Nephron (organoid): ENCODE measurements at regions not wholly inside any gene's neighbourhood (a gene's known extent, or its start where the extent isn't known, plus 50 kb on each side); places are given as distances from the start of the nearest gene placed in this dataset.

Experiments used
- H3K27ac Mint-ChIP-seq, 3 experiments: 2 replicates each; pipeline ENCODE4 v1.8.0; 2020; ENCODE audit warnings: mixed read lengths in 3 of 3, mild to moderate bottlenecking in 2 of 3, moderate library complexity in 1 of 3
- H3K27me3 Mint-ChIP-seq: 2 replicates; pipeline ENCODE4 v1.8.0; 2021; ENCODE audit warnings: low read depth, mild to moderate bottlenecking, moderate library complexity, mixed read lengths
- H3K36me3 Mint-ChIP-seq: 2 replicates; pipeline ENCODE4 v1.8.0; 2020; ENCODE audit warnings: low read depth, mixed read lengths
- H3K4me1 Mint-ChIP-seq: 2 replicates; pipeline ENCODE4 v1.8.0; 2020; ENCODE audit warnings: mixed read lengths
- H3K4me3 Mint-ChIP-seq, 3 experiments: 2 replicates each; pipeline ENCODE4 v1.8.0; 2020; ENCODE audit warnings: mild to moderate bottlenecking in 3 of 3, mixed read lengths in 3 of 3, moderate library complexity in 2 of 3
- H3K9me3 Mint-ChIP-seq: 2 replicates; pipeline ENCODE4 v1.8.0; 2020; ENCODE audit warnings: mixed read lengths
- CTCF ChIP-seq, 3 experiments: fragments of 200-600 bp; sonication (generic); IDR thresholded peaks; one replicate each; pipeline ENCODE4 v1.5.0; 2021; ENCODE audit warnings: antibody characterized with exemption in 3 of 3; ENCODE audit not compliant: unreplicated experiment in 3 of 3

- H3K36me3 Mint-ChIP-seq: no peaks in the 10 kb centered on the region
- H3K4me1 Mint-ChIP-seq: no peaks in the 10 kb centered on the region
Measured at GRCh38 chr5:167530548-167530947, 760.9 kb upstream of the WWC1 start.

GRCh38 chr5:167533814-167534795 lies 757.3 kb upstream of the WWC1 start:
- H3K4me3 Mint-ChIP-seq: no peak overlapping the region
- H3K9me3 Mint-ChIP-seq: no peaks in the 10 kb centered on the region

More at GRCh38 chr5:167530548-167530947, 760.9 kb upstream of the WWC1 start:
- peaks cover 11% of the 10 kb centered on the region for H3K27me3 Mint-ChIP-seq
- H3K9me3 Mint-ChIP-seq: no peaks in the 10 kb centered on the region
- H3K4me3 Mint-ChIP-seq: no peak overlapping the region
- no peak for TF ChIP-seq CTCF (IDR thresholded peaks at IDR 0.05; ENCODE audit: unreplicated experiment in 3 of 3)
- no peak overlapping the region for H3K27ac Mint-ChIP-seq

GRCh38 chr5:167539747-167540146 lies 751.7 kb upstream of the WWC1 start:
- no peaks in the 10 kb centered on the region for H3K4me1 Mint-ChIP-seq
- H3K4me3 Mint-ChIP-seq: no peak overlapping the region
- H3K27me3 Mint-ChIP-seq: no peaks in the 10 kb centered on the region
- H3K36me3 Mint-ChIP-seq: no peaks in the 10 kb centered on the region
- no peak overlapping the region for H3K27ac Mint-ChIP-seq
- H3K9me3 Mint-ChIP-seq: no peaks in the 10 kb centered on the region
- no peak for TF ChIP-seq CTCF (IDR thresholded peaks at IDR 0.05; ENCODE audit: unreplicated experiment in 3 of 3)

More at GRCh38 chr5:167533814-167534795, 757.3 kb upstream of the WWC1 start:
- Mint-ChIP-seq H3K27me3 (peaks cover 6% of the 10 kb centered on the region), H3K4me1 (no peaks in the 10 kb centered on the region), H3K27ac (no peak overlapping the region), H3K36me3 (no peaks in the 10 kb centered on the region)
- TF ChIP-seq CTCF (IDR thresholded peaks at IDR 0.05; ENCODE audit: unreplicated experiment in 3 of 3): no peak

GRCh38 chr5:167546270-167546669 lies 745.2 kb upstream of the WWC1 start:
- Mint-ChIP-seq H3K9me3 (no peaks in the 10 kb centered on the region), H3K4me1 (no peaks in the 10 kb centered on the region), H3K36me3 (no peaks in the 10 kb centered on the region), H3K4me3 (no peak overlapping the region), H3K27me3 (no peaks in the 10 kb centered on the region), H3K27ac (no peak overlapping the region)
- no peak for TF ChIP-seq CTCF (IDR thresholded peaks at IDR 0.05; ENCODE audit: unreplicated experiment in 3 of 3)

- Mint-ChIP-seq H3K4me3 (no peak overlapping the region), H3K9me3 (no peaks in the 10 kb centered on the region), H3K27ac (no peak overlapping the region), H3K36me3 (no peaks in the 10 kb centered on the region), H3K27me3 (peaks cover 7% of the 10 kb centered on the region), H3K4me1 (peaks cover 10% of the 10 kb centered on the region)
- no peak for TF ChIP-seq CTCF (IDR thresholded peaks at IDR 0.05; ENCODE audit: unreplicated experiment in 3 of 3)
Measured at GRCh38 chr5:167552356-167552755, 739.1 kb upstream of the WWC1 start.
